GM12864 (cell line): ENCODE measurements at regions not wholly inside any gene's neighbourhood (a gene's known extent, or its start where the extent isn't known, plus 50 kb on each side); places are given as distances from the start of the nearest gene placed in this dataset.

ENCODE experiments used
- DNase-seq: peaks from one replicate; pipeline ENCODE4 v3.0.0-alpha.2; 2011; ENCODE audit warnings: low read depth
- H3K4me3 ChIP-seq: 2 replicates; pipeline ENCODE4 v1.5.1; 2011; ENCODE audit warnings: mild to moderate bottlenecking, low read depth, low read length, control low read depth
- CTCF ChIP-seq: IDR thresholded peaks from 2 replicates; pipeline ENCODE4 v1.5.1; 2011; ENCODE audit warnings: low read depth, mild to moderate bottlenecking, moderate library complexity, low read length, control low read depth, inconsistent platforms; ENCODE audit errors: missing control alignments

- no peak for DNase-seq
- no peak for TF ChIP-seq CTCF
Observed at GRCh38 chr12:113667095-113667494, 195.4 kb upstream of the LHX5 start.

GRCh38 chr12:113666223-113666622 lies 194.6 kb upstream of the LHX5 start:
- TF ChIP-seq CTCF = no peak
- DNase-seq = no peak
- H3K4me3 ChIP-seq = no peak overlapping the region

More at GRCh38 chr12:113667095-113667494, 195.4 kb upstream of the LHX5 start:
- H3K4me3 ChIP-seq = no peak overlapping the region

GRCh38 chr12:113665457-113665856 lies 193.8 kb upstream of the LHX5 start:
- no peak for TF ChIP-seq CTCF
- H3K4me3 ChIP-seq = no peak overlapping the region

GRCh38 chr12:113664224-113664681 lies 192.6 kb upstream of the LHX5 start:
- no peak overlapping the region for H3K4me3 ChIP-seq
- no peak for TF ChIP-seq CTCF
- no peak for DNase-seq

More at GRCh38 chr12:113665457-113665856, 193.8 kb upstream of the LHX5 start:
- no peak for DNase-seq

- DNase-seq = no peak
- TF ChIP-seq CTCF = no peak
- no peak overlapping the region for H3K4me3 ChIP-seq
Observed at GRCh38 chr12:113663396-113663795, 191.7 kb upstream of the LHX5 start.

GRCh38 chr12:113660936-113661335 lies 189.3 kb upstream of the LHX5 start:
- no peak overlapping the region for H3K4me3 ChIP-seq
- no peak for DNase-seq
- no peak for TF ChIP-seq CTCF

- no peak overlapping the region for H3K4me3 ChIP-seq
- TF ChIP-seq CTCF = no peak
- no peak for DNase-seq
Observed at GRCh38 chr12:113659416-113659815, 187.7 kb upstream of the LHX5 start.
